Activated naive CD4-positive, alpha-beta T cell treated with anti-CD3 and anti-CD28 coated beads, Interleukin-2, amount 50 U/mL, for 24 hours (primary cell): ENCODE measurements at regions not wholly inside any gene's neighbourhood (a gene's known extent, or its start where the extent isn't known, plus 50 kb on each side); places are given as distances from the start of the nearest gene placed in this dataset.

Source experiments
- H3K27ac Mint-ChIP-seq: one replicate; pipeline ENCODE4 v1.8.0; 2021; ENCODE audit warnings: mild to moderate bottlenecking, mixed read lengths
- H3K27me3 Mint-ChIP-seq: one replicate; pipeline ENCODE4 v1.8.0; 2021; ENCODE audit warnings: mixed read lengths
- H3K36me3 Mint-ChIP-seq: one replicate; pipeline ENCODE4 v1.8.0; 2021; ENCODE audit warnings: mixed read lengths
- H3K4me1 Mint-ChIP-seq: one replicate; pipeline ENCODE4 v1.8.0; 2021; ENCODE audit warnings: mixed read lengths
- H3K4me3 Mint-ChIP-seq: one replicate; pipeline ENCODE4 v1.8.0; 2021; ENCODE audit warnings: mild to moderate bottlenecking, mixed read lengths
- H3K9me3 Mint-ChIP-seq: one replicate; pipeline ENCODE4 v1.8.0; 2021; ENCODE audit warnings: mixed read lengths

GRCh38 chr6:33875141-33875581, 71.4 kb upstream of the MLN start:
- no peaks in the 10 kb centered on the region for H3K9me3 Mint-ChIP-seq
- H3K4me3 Mint-ChIP-seq, result no peak overlapping the region
- H3K36me3 Mint-ChIP-seq, result no peaks in the 10 kb centered on the region
- no peaks in the 10 kb centered on the region for H3K4me1 Mint-ChIP-seq
- no peak overlapping the region for H3K27ac Mint-ChIP-seq
- H3K27me3 Mint-ChIP-seq, result no peaks in the 10 kb centered on the region

- Mint-ChIP-seq H3K4me1 (no peaks in the 10 kb centered on the region), H3K4me3 (no peak overlapping the region), H3K9me3 (no peaks in the 10 kb centered on the region), H3K36me3 (no peaks in the 10 kb centered on the region), H3K27ac (no peak overlapping the region), H3K27me3 (no peaks in the 10 kb centered on the region)
These were observed 70.4 kb upstream of the MLN start for GRCh38 chr6:33874136-33874760.

GRCh38 chr6:33872761-33873160, 69.0 kb upstream of the MLN start:
- Mint-ChIP-seq H3K4me1 (no peaks in the 10 kb centered on the region), H3K4me3 (no peak overlapping the region), H3K27me3 (no peaks in the 10 kb centered on the region), H3K9me3 (no peaks in the 10 kb centered on the region), H3K27ac (no peak overlapping the region), H3K36me3 (no peaks in the 10 kb centered on the region)

- H3K4me1 Mint-ChIP-seq, result peaks cover 3% of the 10 kb centered on the region
- H3K4me3 Mint-ChIP-seq, result no peak overlapping the region
- H3K9me3 Mint-ChIP-seq, result no peaks in the 10 kb centered on the region
- H3K36me3 Mint-ChIP-seq, result peaks cover 2% of the 10 kb centered on the region
- no peak overlapping the region for H3K27ac Mint-ChIP-seq
- no peaks in the 10 kb centered on the region for H3K27me3 Mint-ChIP-seq
These were observed 66.1 kb upstream of the MLN start for GRCh38 chr6:33869826-33870423.

GRCh38 chr6:33869121-33869520, 65.3 kb upstream of the MLN start:
- Mint-ChIP-seq H3K4me1 (peaks cover 7% of the 10 kb centered on the region), H3K4me3 (no peak overlapping the region), H3K36me3 (peaks cover 2% of the 10 kb centered on the region), H3K27me3 (no peaks in the 10 kb centered on the region), H3K9me3 (no peaks in the 10 kb centered on the region), H3K27ac (no peak overlapping the region)

- peaks cover 2% of the 10 kb centered on the region for H3K36me3 Mint-ChIP-seq
- H3K27me3 Mint-ChIP-seq, result no peaks in the 10 kb centered on the region
- no peak overlapping the region for H3K4me3 Mint-ChIP-seq
- peak overlapping the region; percentile 24 for H3K27ac Mint-ChIP-seq
- H3K4me1 Mint-ChIP-seq, result peaks cover 11% of the 10 kb centered on the region
- H3K9me3 Mint-ChIP-seq, result no peaks in the 10 kb centered on the region
These were observed 64.3 kb upstream of the MLN start for GRCh38 chr6:33868141-33868540.

GRCh38 chr6:33865478-33866077, 61.8 kb upstream of the MLN start:
- Mint-ChIP-seq H3K4me3 (no peak overlapping the region), H3K4me1 (peaks cover 33% of the 10 kb centered on the region), H3K27me3 (no peaks in the 10 kb centered on the region), H3K27ac (no peak overlapping the region), H3K9me3 (no peaks in the 10 kb centered on the region), H3K36me3 (peaks cover 2% of the 10 kb centered on the region)

GRCh38 chr6:33863723-33864440, 60.1 kb upstream of the MLN start:
- Mint-ChIP-seq H3K4me1 (peaks cover 39% of the 10 kb centered on the region), H3K9me3 (no peaks in the 10 kb centered on the region), H3K4me3 (no peak overlapping the region), H3K27ac (peak overlapping the region; percentile 63), H3K27me3 (no peaks in the 10 kb centered on the region), H3K36me3 (peaks cover 2% of the 10 kb centered on the region)

- no peak overlapping the region for H3K27ac Mint-ChIP-seq
- H3K4me1 Mint-ChIP-seq, result peaks cover 47% of the 10 kb centered on the region
- no peak overlapping the region for H3K4me3 Mint-ChIP-seq
- no peaks in the 10 kb centered on the region for H3K9me3 Mint-ChIP-seq
- H3K27me3 Mint-ChIP-seq, result no peaks in the 10 kb centered on the region
- peaks cover 2% of the 10 kb centered on the region for H3K36me3 Mint-ChIP-seq
These were observed 59.3 kb upstream of the MLN start for GRCh38 chr6:33863084-33863483.

GRCh38 chr6:33862536-33862935, 58.7 kb upstream of the MLN start:
- H3K4me1 Mint-ChIP-seq, result peaks cover 52% of the 10 kb centered on the region
- no peaks in the 10 kb centered on the region for H3K9me3 Mint-ChIP-seq
- no peak overlapping the region for H3K27ac Mint-ChIP-seq
- H3K36me3 Mint-ChIP-seq, result peaks cover 2% of the 10 kb centered on the region
- H3K27me3 Mint-ChIP-seq, result no peaks in the 10 kb centered on the region
- H3K4me3 Mint-ChIP-seq, result no peak overlapping the region

- Mint-ChIP-seq H3K9me3 (no peaks in the 10 kb centered on the region), H3K27me3 (no peaks in the 10 kb centered on the region), H3K27ac (no peak overlapping the region), H3K4me1 (peaks cover 60% of the 10 kb centered on the region), H3K4me3 (no peak overlapping the region), H3K36me3 (peaks cover 2% of the 10 kb centered on the region)
These were observed 57.9 kb upstream of the MLN start for GRCh38 chr6:33861722-33862121.

- Mint-ChIP-seq H3K27ac (peak overlapping the region; percentile 84), H3K4me1 (peaks cover 68% of the 10 kb centered on the region), H3K27me3 (no peaks in the 10 kb centered on the region)
These were observed 57.1 kb upstream of the MLN start for GRCh38 chr6:33860706-33861474.

GRCh38 chr6:33860006-33860405, 56.2 kb upstream of the MLN start:
- H3K4me1 Mint-ChIP-seq, result peaks cover 72% of the 10 kb centered on the region
- no peak overlapping the region for H3K4me3 Mint-ChIP-seq
- H3K27ac Mint-ChIP-seq, result no peak overlapping the region

More at GRCh38 chr6:33860706-33861474, 57.1 kb upstream of the MLN start:
- Mint-ChIP-seq H3K9me3 (no peaks in the 10 kb centered on the region), H3K36me3 (no peaks in the 10 kb centered on the region), H3K4me3 (peak overlapping the region; percentile 5)

GRCh38 chr6:33858804-33859505, 55.2 kb upstream of the MLN start:
- no peaks in the 10 kb centered on the region for H3K27me3 Mint-ChIP-seq
- H3K36me3 Mint-ChIP-seq, result no peaks in the 10 kb centered on the region
- peak overlapping the region; percentile 51 for H3K27ac Mint-ChIP-seq
- H3K9me3 Mint-ChIP-seq, result no peaks in the 10 kb centered on the region
- no peak overlapping the region for H3K4me3 Mint-ChIP-seq
- peaks cover 74% of the 10 kb centered on the region for H3K4me1 Mint-ChIP-seq

More at GRCh38 chr6:33860006-33860405, 56.2 kb upstream of the MLN start:
- no peaks in the 10 kb centered on the region for H3K9me3 Mint-ChIP-seq
- no peaks in the 10 kb centered on the region for H3K36me3 Mint-ChIP-seq
- H3K27me3 Mint-ChIP-seq, result no peaks in the 10 kb centered on the region
